GM12878 (cell line): ENCODE measurements at regions not wholly inside any gene's neighbourhood (a gene's known extent, or its start where the extent isn't known, plus 50 kb on each side); places are given as distances from the start of the nearest gene placed in this dataset.

Experiments used
- ATAC-seq: fragments of 200-7000 bp; cut with Tn5 transposase; 3 replicates; pipeline ENCODE4 v1.9.1; 2020; ENCODE audit warnings: mild to moderate bottlenecking, moderate library complexity
- BruUV-seq: library from RNA; stranded (reverse); fragments of 400-500 nt; replicated peaks from 2 replicates; lab custom pipeline; 2021; lab: Mats Ljungman, UMichigan
- CTCF ChIA-PET: fragments of 300-600 bp; sonication (Branson Sonifier 250); formaldehyde crosslinking; extraction: SDS; loops from one replicate; lab custom pipeline; 2021; ENCODE audit warnings: inconsistent platforms; lab: Yijun Ruan, JAX
- POLR2A ChIA-PET: fragments of 350-600 bp; formaldehyde crosslinking; extraction: SDS; loops from one replicate; lab custom pipeline; 2021; ENCODE audit warnings: inconsistent platforms; lab: Charles Lee
- RAD21 ChIA-PET: fragments of 300-600 bp; sonication (Branson Sonifier 250); formaldehyde crosslinking; loops from one replicate; lab custom pipeline; 2023; ENCODE audit warnings: antibody characterized with exemption; ENCODE audit not compliant: unreplicated experiment; lab: Charles Lee
- SMC1A ChIA-PET: fragments of 300-600 bp; sonication (Branson Sonifier 250); formaldehyde crosslinking; loops from one replicate; lab custom pipeline; 2023; ENCODE audit not compliant: unreplicated experiment, uncharacterized antibody; lab: Charles Lee
- DNase-seq: peaks from one replicate; pipeline ENCODE4 v3.0.0-alpha.2; 2011; ENCODE audit warnings: low read depth, low spot score
- FAIRE-seq: peaks from 3 replicates; lab custom pipeline; 2011; peaks lifted over from hg19 to GRCh38; lab: Jason Lieb, UNC
- H2AFZ ChIP-seq: 2 replicates; pipeline ENCODE4 v1.6.0; 2011; ENCODE audit warnings: low read depth, low read length, control low read depth; ENCODE audit not compliant: control insufficient read depth
- H3K27ac ChIP-seq: 2 replicates; pipeline ENCODE4 v1.5.1; 2011; ENCODE audit warnings: control low read depth; ENCODE audit not compliant: control insufficient read depth, insufficient read depth
- H3K27me3 ChIP-seq, 2 experiments: replicated peaks in 1 of 2; 2 replicates each; pipeline versions ENCODE4 v1.6.0 to v1.6.1; 2011; ENCODE audit warnings: low read length in 1 of 2; ENCODE audit not compliant: control insufficient read depth in 2 of 2, insufficient read depth in 2 of 2
- H3K36me3 ChIP-seq, 2 experiments: 2 replicates each; pipeline ENCODE4 v1.5.1; 2011; ENCODE audit warnings: low read length in 1 of 2; ENCODE audit not compliant: control insufficient read depth in 2 of 2, insufficient read depth in 2 of 2
- H3K4me1 ChIP-seq: 2 replicates; pipeline ENCODE4 v1.6.1; 2011; ENCODE audit warnings: mild to moderate bottlenecking, low read length, moderate library complexity, mixed read lengths; ENCODE audit not compliant: control insufficient read depth, insufficient read depth
- H3K4me2 ChIP-seq: 2 replicates; pipeline ENCODE4 v1.6.0; 2011; ENCODE audit warnings: control low read depth; ENCODE audit not compliant: control insufficient read depth, insufficient read depth
- H3K4me3 ChIP-seq: fragments of 200-600 bp; sonication (generic); 2 replicates; pipeline ENCODE4 v1.5.1; 2016
- H3K79me2 ChIP-seq: 2 replicates; pipeline ENCODE4 v1.6.0; 2011; ENCODE audit warnings: low read length; ENCODE audit not compliant: control insufficient read depth, insufficient read depth
- H3K9ac ChIP-seq: 2 replicates; pipeline ENCODE4 v1.8.0; 2011; ENCODE audit warnings: low read length, control low read depth, mixed read lengths; ENCODE audit not compliant: control insufficient read depth, insufficient read depth
- H3K9me3 ChIP-seq: replicated peaks from 3 replicates; pipeline ENCODE4 v1.5.1; 2011; ENCODE audit warnings: mild to moderate bottlenecking, low read length; ENCODE audit not compliant: control insufficient read depth, insufficient read depth
- H4K20me1 ChIP-seq: 2 replicates; pipeline ENCODE4 v1.6.0; 2011; ENCODE audit not compliant: control insufficient read depth, insufficient read depth
- ASH2L ChIP-seq: fragments of 300-600, 200-600 bp; sonication (generic); IDR thresholded peaks from 2 replicates; pipeline ENCODE4 v1.6.1; 2017; ENCODE audit warnings: low read depth, mild to moderate bottlenecking, borderline replicate concordance
- BACH1 ChIP-seq: fragments of 450-650 bp; IDR thresholded peaks from 2 replicates; pipeline ENCODE4 v1.6.1; 2017; ENCODE audit warnings: mild to moderate bottlenecking, borderline replicate concordance
- CEBPB ChIP-seq, 2 experiments: fragments of 150-350 bp in 1 of 2; IDR thresholded peaks; 2 replicates each; pipeline ENCODE4 v1.6.1; 2012 to 2014; ENCODE audit warnings: low read depth in 2 of 2, low read length in 2 of 2, borderline replicate concordance in 1 of 2, inconsistent platforms in 1 of 2
- CHD2 ChIP-seq: IDR thresholded peaks from 2 replicates; pipeline ENCODE4 v1.6.1; 2011; ENCODE audit warnings: low read depth, low read length, improper control_type of control experiment, borderline replicate concordance
- CREB1 ChIP-seq: IDR thresholded peaks from 2 replicates; pipeline ENCODE4 v1.6.1; 2012; ENCODE audit warnings: low read depth, mild to moderate bottlenecking, inconsistent platforms
- ETV6 ChIP-seq, 2 experiments: fragments of 450-650 bp in 1 of 2; IDR thresholded peaks in 1 of 2; conservative IDR thresholded peaks in 1 of 2; 2 replicates each; pipeline ENCODE4 v1.6.1; 2014; ENCODE audit warnings: antibody characterized with exemption in 1 of 2, borderline replicate concordance in 1 of 2, low read depth in 1 of 2, mild to moderate bottlenecking in 1 of 2, moderate library complexity in 1 of 2
- EZH2 ChIP-seq: IDR thresholded peaks from 2 replicates; pipeline ENCODE4 v1.6.1; 2012; ENCODE audit warnings: low read depth, mild to moderate bottlenecking, control low read depth, inconsistent platforms, low read length, borderline replicate concordance; ENCODE audit not compliant: control insufficient read depth
- MEF2B ChIP-seq: fragments of 450-650 bp; IDR thresholded peaks from 2 replicates; pipeline ENCODE4 v1.6.1; 2018; ENCODE audit warnings: mild to moderate bottlenecking, moderate library complexity; ENCODE audit not compliant: partially characterized antibody, poor library complexity, severe bottlenecking
- MXI1 ChIP-seq: fragments of 150-350 bp; IDR thresholded peaks from 2 replicates; pipeline ENCODE4 v1.6.1; 2011; ENCODE audit warnings: low read depth, mild to moderate bottlenecking, inconsistent platforms, low read length, improper control_type of control experiment
- NR2C2 ChIP-seq: IDR thresholded peaks from 2 replicates; pipeline ENCODE4 v1.6.1; 2011; ENCODE audit warnings: borderline replicate concordance, low read depth; ENCODE audit not compliant: control insufficient read depth, insufficient read length
- RB1 ChIP-seq: fragments of 450-650 bp; formaldehyde crosslinking; IDR thresholded peaks from 2 replicates; pipeline ENCODE4 v1.6.1; 2017; ENCODE audit warnings: mild to moderate bottlenecking, borderline replicate concordance
- RELA ChIP-seq: fragments of 450-650 bp; IDR thresholded peaks from 2 replicates; pipeline ENCODE4 v1.8.0; 2014; ENCODE audit warnings: borderline replicate concordance; ENCODE audit not compliant: partially characterized antibody
- RELB ChIP-seq: fragments of 450-650 bp; IDR thresholded peaks from 2 replicates; pipeline ENCODE4 v1.6.1; 2017; ENCODE audit warnings: low read depth, mild to moderate bottlenecking, moderate library complexity
- SMAD5 ChIP-seq: IDR thresholded peaks from 2 replicates; pipeline ENCODE4 v1.6.1; 2016; ENCODE audit warnings: antibody characterized with exemption, low read depth
- SP1 ChIP-seq: IDR thresholded peaks from one replicate; pipeline ENCODE4 v1.6.1; 2011; ENCODE audit warnings: low read depth, low read length
- TCF12 ChIP-seq: IDR thresholded peaks from 2 replicates; pipeline ENCODE4 v1.6.1; 2011; ENCODE audit warnings: low read depth, mild to moderate bottlenecking, low read length
- WGBS: methylation state at CpG from one replicate; pipeline ENCODE4 v1.1.6; 2016; ENCODE audit warnings: low lambda C conversion rate; ENCODE audit not compliant: insufficient replicate concordance, insufficient coverage; ENCODE audit errors: missing lambda C conversion rate; 5-methylcytosine and 5-hydroxymethylcytosine counted together
- in situ Hi-C: fragments of 300-500 bp; cut with MboI; formaldehyde crosslinking; loops from 9 replicates; pipeline ENCODE4 v1.14.3; 2018; ENCODE audit warnings: mixed read lengths
- intact Hi-C: fragments of 100-400 bp; cut with micrococcal nuclease; formaldehyde crosslinking; loops from one replicate; pipeline ENCODE4 v1.14.2; 2022; ENCODE audit not compliant: unreplicated experiment
- TF ChIP-seq, protein P1 (sequence below): IDR thresholded peaks from 2 replicates; pipeline ENCODE4 v1.6.1; 2011; ENCODE audit warnings: borderline replicate concordance, low read depth, mild to moderate bottlenecking, moderate library complexity, mixed read lengths, low read length; ENCODE audit not compliant: insufficient read depth; ENCODE audit errors: extremely low read length

- ChIA-PET SMC1A (no interaction called here), RAD21 (no interaction called here), POLR2A (no interaction called here), CTCF (no interaction called here)
- no peak overlapping the region for H3K27ac ChIP-seq
- no peak overlapping the region for H3K9ac ChIP-seq
- no peak for FAIRE-seq
- H3K79me2 ChIP-seq: no peaks in the 10 kb centered on the region
- intact Hi-C loops: no loop called here
- no peaks in the 10 kb centered on the region for H3K4me1 ChIP-seq
- H3K9me3 ChIP-seq: no peaks in the 10 kb centered on the region
- H3K27me3 ChIP-seq: no peaks in the 10 kb centered on the region
- H3K4me3 ChIP-seq: no peak overlapping the region
- H2AFZ ChIP-seq: no peak overlapping the region
- H3K4me2 ChIP-seq: no peak overlapping the region
- no peak for DNase-seq
- 76% methylated on average over 16 of the region's 16 CpGs for WGBS
- no peak for ATAC-seq
- no TSS peak for BruUV-seq
- H4K20me1 ChIP-seq: no peaks in the 10 kb centered on the region
- TF ChIP-seq TCF12: no peak
- no peak for TF ChIP-seq ASH2L
- TF ChIP-seq SMAD5: no peak
- no peak for TF ChIP-seq CEBPB (IDR thresholded peaks at IDR 0.05; ENCODE audit: borderline replicate concordance in 1 of 2, low read depth in 2 of 2, low read length in 2 of 2)
- TF ChIP-seq EZH2: no peak
- no peak for TF ChIP-seq MXI1
- TF ChIP-seq RELB: no peak
- no peak for TF ChIP-seq MEF2B
- TF ChIP-seq NR2C2: no peak
- no peak for TF ChIP-seq SP1
- TF ChIP-seq, protein P1, sequence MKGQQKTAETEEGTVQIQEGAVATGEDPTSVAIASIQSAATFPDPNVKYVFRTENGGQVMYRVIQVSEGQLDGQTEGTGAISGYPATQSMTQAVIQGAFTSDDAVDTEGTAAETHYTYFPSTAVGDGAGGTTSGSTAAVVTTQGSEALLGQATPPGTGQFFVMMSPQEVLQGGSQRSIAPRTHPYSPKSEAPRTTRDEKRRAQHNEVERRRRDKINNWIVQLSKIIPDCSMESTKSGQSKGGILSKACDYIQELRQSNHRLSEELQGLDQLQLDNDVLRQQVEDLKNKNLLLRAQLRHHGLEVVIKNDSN: no peak
- TF ChIP-seq BACH1: no peak
- TF ChIP-seq ETV6 (conservative IDR thresholded peaks at IDR 0.05 in 1 of 2, IDR thresholded peaks at IDR 0.05 in 1 of 2; ENCODE audit: borderline replicate concordance in 1 of 2, low read depth in 1 of 2): no peak
- TF ChIP-seq CHD2: no peak
- TF ChIP-seq CREB1: no peak
- TF ChIP-seq RELA: no peak
- TF ChIP-seq RB1: no peak
- in situ Hi-C loops: no loop called here
- no peaks in the 10 kb centered on the region for H3K36me3 ChIP-seq
Measured at GRCh38 chr15:35298509-35298908, 213.4 kb upstream of the NANOGP8 start.
